ENCODE measurements at regions not wholly inside any gene's neighbourhood (a gene's known extent, or its start where the extent isn't known, plus 50 kb on each side); places are given as distances from the start of the nearest gene placed in this dataset.

DNA sequence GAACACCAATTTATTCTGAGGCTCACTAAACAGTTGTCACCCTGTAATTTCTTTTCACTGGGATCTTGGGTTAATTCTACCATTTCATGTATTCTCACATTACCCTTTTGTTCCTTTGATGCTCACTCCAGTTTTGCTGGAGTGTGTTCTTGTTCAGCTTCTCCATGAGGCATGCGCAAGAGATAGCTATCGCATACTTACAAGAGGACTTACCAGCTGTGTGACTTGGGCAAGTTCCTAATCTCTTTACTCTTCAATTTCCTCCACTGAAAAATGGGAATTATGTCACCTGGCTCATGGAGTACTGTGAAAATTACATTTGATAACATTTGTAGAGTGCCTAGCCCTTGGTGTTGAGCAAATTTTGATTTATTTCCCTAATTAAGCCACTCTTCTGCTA is 56.5 kb upstream of the JDP2 start:
- DNase-seq (ENCODE audit: low read depth): no peak

- DNase-seq (ENCODE audit: low read depth): no peak
Observed at GRCh38 chr14:75372260-75372659, 55.6 kb upstream of the JDP2 start.

DNA sequence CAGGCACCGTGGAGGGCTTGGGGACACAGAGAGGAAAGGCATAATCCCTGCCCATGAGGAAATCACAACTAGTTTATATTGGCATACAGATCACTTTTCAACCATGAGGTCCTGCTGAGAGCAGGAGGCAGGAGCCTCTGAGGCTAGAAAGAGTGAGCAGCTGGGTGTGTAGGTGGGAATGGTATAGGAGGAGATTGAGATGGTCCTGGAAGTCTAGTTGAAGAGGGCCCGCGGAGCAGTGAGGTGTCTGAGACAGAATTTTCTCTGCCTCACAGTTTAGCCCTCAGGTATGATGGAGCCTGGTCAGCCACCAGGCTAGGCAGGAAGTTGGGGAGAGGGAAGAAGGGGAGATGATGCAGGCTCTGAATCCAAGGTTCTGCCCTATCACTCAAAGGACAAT is 54.7 kb upstream of the JDP2 start:
- no peak for DNase-seq (ENCODE audit: low read depth)

DNA sequence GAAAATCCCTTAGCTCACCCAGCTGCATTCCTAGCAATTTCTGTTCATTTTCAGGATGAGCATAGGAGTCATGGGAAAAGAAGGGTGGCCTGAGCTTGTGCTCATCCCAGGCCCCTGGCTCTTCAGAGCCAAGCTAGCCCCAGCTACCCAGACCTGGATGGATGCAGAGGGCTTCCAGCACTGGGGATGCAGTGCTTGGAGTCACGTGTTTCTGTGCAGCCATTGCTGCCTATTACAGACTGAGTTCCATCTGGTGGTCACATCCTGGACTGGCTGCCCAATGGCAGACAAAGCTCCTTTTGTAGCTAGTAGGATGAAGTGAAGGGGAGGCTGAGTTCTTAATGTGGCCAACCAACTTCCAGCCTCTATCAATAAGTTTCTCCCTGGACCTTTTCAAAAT is 54.2 kb upstream of the JDP2 start:
- DNase-seq (ENCODE audit: low read depth): no peak

DNA sequence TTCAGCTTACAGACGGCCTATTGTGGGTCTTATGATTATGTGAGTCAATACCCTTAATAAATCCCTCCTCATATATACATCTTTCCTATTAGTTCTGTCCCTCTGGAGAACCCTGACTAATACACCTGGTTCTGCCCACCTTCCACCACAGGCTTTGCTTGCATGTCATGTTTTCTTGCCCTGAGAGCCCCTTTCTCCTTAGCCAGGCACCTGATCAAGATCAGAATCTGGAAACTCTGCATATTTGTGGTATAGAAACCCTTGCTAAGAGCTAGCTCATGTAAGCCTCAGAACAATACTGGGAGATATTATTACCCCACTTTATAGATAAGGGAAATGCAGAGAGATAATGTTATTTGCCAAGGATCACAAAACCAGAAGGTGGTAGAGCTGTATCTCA is 52.9 kb upstream of the JDP2 start:
- no peak for DNase-seq (ENCODE audit: low read depth)

- DNase-seq (ENCODE audit: low read depth): no peak
Observed at GRCh38 chr14:75375983-75376382, 51.8 kb upstream of the JDP2 start.
